Glutamatergic neuron (in vitro differentiated cells): ENCODE measurements at regions not wholly inside any gene's neighbourhood (a gene's known extent, or its start where the extent isn't known, plus 50 kb on each side); places are given as distances from the start of the nearest gene placed in this dataset.

Experiments used
- DNase-seq: peaks from one replicate; pipeline ENCODE4 v3.0.0; 2022
- H3K27ac Mint-ChIP-seq: one replicate; pipeline ENCODE4 v1.8.0; 2020; ENCODE audit warnings: mild to moderate bottlenecking, mixed read lengths, inconsistent platforms; ENCODE audit not compliant: unreplicated experiment
- H3K27me3 Mint-ChIP-seq: one replicate; pipeline ENCODE4 v1.8.0; 2020; ENCODE audit warnings: mild to moderate bottlenecking, moderate library complexity, mixed read lengths, inconsistent platforms; ENCODE audit not compliant: unreplicated experiment
- H3K36me3 Mint-ChIP-seq: one replicate; pipeline ENCODE4 v1.8.0; 2020; ENCODE audit warnings: mild to moderate bottlenecking, mixed read lengths, inconsistent platforms; ENCODE audit not compliant: unreplicated experiment
- H3K4me1 Mint-ChIP-seq: one replicate; pipeline ENCODE4 v1.8.0; 2020; ENCODE audit warnings: mild to moderate bottlenecking, low read depth, mixed read lengths, inconsistent platforms; ENCODE audit not compliant: unreplicated experiment
- H3K4me3 Mint-ChIP-seq: one replicate; pipeline ENCODE4 v1.8.0; 2020; ENCODE audit warnings: mild to moderate bottlenecking, mixed read lengths, inconsistent platforms; ENCODE audit not compliant: unreplicated experiment
- H3K9me3 Mint-ChIP-seq: one replicate; pipeline ENCODE4 v1.8.0; 2020; ENCODE audit warnings: mild to moderate bottlenecking, moderate library complexity, mixed read lengths, inconsistent platforms; ENCODE audit not compliant: unreplicated experiment
- CTCF ChIP-seq: fragments of 200-600 bp; sonication (generic); IDR thresholded peaks from one replicate; pipeline ENCODE4 v1.5.0; 2021; ENCODE audit not compliant: partially characterized antibody, unreplicated experiment

- DNase-seq: no peak
- TF ChIP-seq CTCF: no peak
- Mint-ChIP-seq H3K36me3 (no peaks in the 10 kb centered on the region), H3K27ac (no peak overlapping the region), H3K27me3 (no peaks in the 10 kb centered on the region), H3K4me3 (no peak overlapping the region), H3K4me1 (peaks cover 12% of the 10 kb centered on the region), H3K9me3 (no peaks in the 10 kb centered on the region)
These were observed 381.8 kb upstream of the NRXN1 start for GRCh38 chr2:51413726-51414125.

GRCh38 chr2:51410331-51410730 is 378.4 kb upstream of the NRXN1 start:
- DNase-seq: no peak
- Mint-ChIP-seq H3K4me3 (no peak overlapping the region), H3K27me3 (no peaks in the 10 kb centered on the region), H3K9me3 (no peaks in the 10 kb centered on the region), H3K27ac (no peak overlapping the region), H3K36me3 (no peaks in the 10 kb centered on the region), H3K4me1 (peaks cover 12% of the 10 kb centered on the region)
- no peak for TF ChIP-seq CTCF

GRCh38 chr2:51409920-51410319 is 378.0 kb upstream of the NRXN1 start:
- DNase-seq: no peak
- Mint-ChIP-seq H3K9me3 (no peaks in the 10 kb centered on the region), H3K4me3 (no peak overlapping the region), H3K36me3 (no peaks in the 10 kb centered on the region), H3K4me1 (peaks cover 12% of the 10 kb centered on the region), H3K27me3 (no peaks in the 10 kb centered on the region), H3K27ac (no peak overlapping the region)
- no peak for TF ChIP-seq CTCF

- Mint-ChIP-seq H3K27me3 (no peaks in the 10 kb centered on the region), H3K27ac (no peak overlapping the region), H3K9me3 (no peaks in the 10 kb centered on the region), H3K4me3 (no peak overlapping the region), H3K36me3 (no peaks in the 10 kb centered on the region), H3K4me1 (no peaks in the 10 kb centered on the region)
- no peak for DNase-seq
- TF ChIP-seq CTCF: no peak
These were observed 372.3 kb upstream of the NRXN1 start for GRCh38 chr2:51404226-51404625.

GRCh38 chr2:51401546-51401945 is 369.6 kb upstream of the NRXN1 start:
- TF ChIP-seq CTCF: no peak
- Mint-ChIP-seq H3K27ac (no peak overlapping the region), H3K9me3 (peaks cover 3% of the 10 kb centered on the region), H3K4me1 (no peaks in the 10 kb centered on the region), H3K36me3 (no peaks in the 10 kb centered on the region), H3K4me3 (no peak overlapping the region), H3K27me3 (no peaks in the 10 kb centered on the region)
- no peak for DNase-seq
